Stimulated activated CD4-positive, alpha-beta T cell treated with anti-CD3 and anti-CD28 coated beads, TNF-alpha, amount 100 ng/mL, for 48 hours (primary cell): ENCODE measurements at regions not wholly inside any gene's neighbourhood (a gene's known extent, or its start where the extent isn't known, plus 50 kb on each side); places are given as distances from the start of the nearest gene placed in this dataset.

Experiments used
- DNase-seq, 3 donors: peaks; one replicate each; pipeline ENCODE4 v3.0.0-alpha.2; 2020; ENCODE audit warnings: low read depth in 3 of 3

GRCh38 chr10:111446966-111447365, 370.1 kb downstream of the ADRA2A start:
- no peak for DNase-seq

GRCh38 chr10:111452153-111452552, 375.3 kb downstream of the ADRA2A start:
- DNase-seq, result no peak

- no peak for DNase-seq
Observed at GRCh38 chr10:111455776-111456426, 379.1 kb downstream of the ADRA2A start.

DNA sequence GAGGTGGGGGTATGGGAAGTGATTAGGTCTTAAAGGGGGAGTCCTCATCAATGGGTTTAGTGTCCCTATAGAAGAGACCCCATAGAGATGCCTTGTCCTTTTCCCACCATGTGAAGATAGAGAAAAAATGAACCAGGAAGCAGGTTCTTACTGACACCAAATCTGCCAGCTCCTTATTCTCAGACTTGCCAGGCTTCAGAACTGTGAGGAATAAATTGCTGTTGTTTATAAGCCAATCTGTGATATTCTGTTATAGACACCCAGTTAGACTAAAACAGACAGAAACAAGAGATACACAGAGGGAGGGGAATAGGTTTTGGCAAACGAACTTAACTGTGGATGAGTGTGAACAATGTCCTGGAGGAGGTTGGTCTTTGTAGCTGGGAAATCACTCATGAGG, 381.4 kb downstream of the ADRA2A start:
- DNase-seq, result no peak

GRCh38 chr10:111459967-111460366, 383.1 kb downstream of the ADRA2A start:
- no peak for DNase-seq

- DNase-seq, result no peak
Observed at GRCh38 chr10:111472445-111472844, 395.6 kb downstream of the ADRA2A start.

- DNase-seq, result no peak
Observed at GRCh38 chr10:111473361-111473760, 396.5 kb downstream of the ADRA2A start.

GRCh38 chr10:111474786-111475185, 398.0 kb downstream of the ADRA2A start:
- DNase-seq, result no peak

- DNase-seq, result no peak
Observed at GRCh38 chr10:111475720-111476119, 398.9 kb downstream of the ADRA2A start.

DNA sequence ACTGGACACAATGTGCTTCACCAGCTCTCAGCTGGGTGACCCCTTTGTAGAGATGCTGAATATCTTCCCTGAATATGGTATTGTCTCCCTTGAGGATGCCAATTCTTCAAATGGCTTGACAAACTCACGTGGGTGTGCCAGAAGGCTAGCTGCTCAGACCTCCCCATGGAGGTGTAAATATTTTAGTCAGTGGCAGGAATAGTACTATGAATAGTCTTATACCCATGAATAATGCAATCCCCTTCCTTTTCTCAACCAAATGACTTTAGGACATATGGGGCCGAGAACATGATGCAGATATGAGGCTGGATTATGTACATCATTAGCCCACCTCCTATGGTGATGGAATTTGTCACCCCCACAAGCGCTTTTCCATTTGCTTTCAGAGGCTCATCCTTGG, 401.8 kb downstream of the ADRA2A start:
- DNase-seq, result no peak

DNA sequence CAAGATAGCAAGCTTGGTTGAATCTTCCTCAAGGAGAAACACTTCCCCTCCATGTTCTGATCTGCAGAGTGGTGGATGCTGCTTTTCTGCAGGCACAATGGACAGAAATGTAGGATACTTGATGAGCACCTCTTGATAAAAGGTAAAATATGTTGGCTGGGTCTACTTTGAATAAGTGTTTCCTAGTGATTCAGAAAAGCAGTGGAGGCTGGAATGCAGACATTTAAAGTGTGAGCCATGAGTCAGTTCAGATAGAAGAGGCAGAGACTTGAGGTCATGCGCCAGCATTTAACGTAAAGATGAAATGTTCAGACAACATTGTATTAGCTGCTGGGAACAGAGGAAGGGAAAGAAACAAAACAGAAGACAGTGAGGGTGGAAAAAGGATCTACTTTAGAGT, 403.1 kb downstream of the ADRA2A start:
- DNase-seq, result no peak

DNA sequence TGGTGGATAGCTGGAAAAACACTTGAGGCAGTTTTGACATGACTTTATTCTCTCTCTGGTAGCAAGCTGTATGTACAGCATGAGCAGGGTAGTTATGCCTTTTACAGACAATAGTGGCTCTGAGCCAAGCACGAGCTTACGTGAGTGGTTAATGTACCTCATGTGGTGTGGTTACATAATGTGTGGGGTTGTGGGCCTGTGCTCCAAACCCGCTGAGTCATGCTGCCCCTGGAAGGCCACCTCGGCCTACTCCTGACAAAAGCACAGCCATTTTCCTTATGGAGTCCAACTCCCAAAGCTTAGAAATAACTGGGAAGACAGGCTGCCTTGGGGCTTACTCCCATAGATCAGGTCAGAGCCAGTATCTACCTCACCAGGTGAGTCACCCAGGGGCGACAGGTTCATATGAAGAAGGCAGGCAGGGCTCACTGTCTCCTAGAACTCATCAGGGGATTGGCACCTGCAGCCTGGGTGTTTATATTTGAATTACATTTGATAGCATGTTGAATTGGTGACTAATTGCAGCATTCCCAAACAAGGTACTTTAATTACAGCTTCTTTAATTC, 404.5 kb downstream of the ADRA2A start:
- no peak for DNase-seq

DNA sequence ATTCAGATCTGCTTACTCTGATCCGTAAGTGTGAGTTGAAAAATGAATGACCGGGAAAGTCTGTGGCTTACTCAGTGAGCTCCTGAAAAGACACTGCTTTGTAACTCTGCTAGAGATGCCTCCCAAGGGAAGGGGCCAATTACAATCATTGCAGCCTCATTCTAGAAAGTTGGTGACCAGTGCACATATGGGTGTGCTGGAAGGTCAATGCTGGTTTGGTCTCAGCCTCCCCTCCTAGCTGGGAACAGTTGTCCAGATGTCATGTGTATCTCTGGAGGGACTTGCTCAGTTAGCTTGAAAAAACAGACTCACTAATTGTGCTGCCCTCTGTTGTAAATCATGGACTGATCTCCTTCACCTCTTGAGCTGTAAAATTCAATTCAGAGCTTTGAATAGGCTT, 405.0 kb downstream of the ADRA2A start:
- no peak for DNase-seq

DNA sequence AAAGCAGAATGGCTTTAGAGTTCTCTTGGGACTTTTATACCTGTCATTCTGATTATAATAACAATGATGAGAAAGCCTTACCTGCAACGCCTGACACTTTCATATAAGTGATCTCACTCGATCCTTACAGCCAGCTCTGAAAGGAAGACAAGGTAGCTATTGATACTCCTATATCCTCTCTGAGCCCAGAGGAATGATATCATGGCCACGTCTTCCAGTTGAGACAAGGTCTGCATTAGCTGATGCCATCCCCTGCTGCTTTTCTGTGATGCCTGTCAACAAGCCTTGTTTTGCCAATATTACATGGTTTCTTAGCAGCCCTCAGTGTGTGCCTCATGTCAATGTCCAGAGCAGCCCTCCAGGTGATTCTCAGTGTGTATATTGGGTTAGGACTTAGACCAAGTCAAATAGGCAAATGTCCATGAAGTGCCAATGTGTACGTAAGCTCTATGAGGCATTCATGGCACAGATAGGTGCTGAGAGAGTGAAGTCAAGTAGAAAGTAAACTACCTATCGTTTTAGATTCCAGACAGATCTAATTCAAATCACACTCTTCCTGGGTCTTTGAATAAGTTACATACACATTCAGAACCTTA, 405.9 kb downstream of the ADRA2A start:
- DNase-seq, result no peak

- DNase-seq, result no peak
Observed at GRCh38 chr10:111485767-111486166, 408.9 kb downstream of the ADRA2A start.

- DNase-seq, result no peak
Observed at GRCh38 chr10:111486346-111486745, 409.5 kb downstream of the ADRA2A start.

- no peak for DNase-seq
Observed at GRCh38 chr10:111488668-111489067, 411.8 kb downstream of the ADRA2A start.

DNA sequence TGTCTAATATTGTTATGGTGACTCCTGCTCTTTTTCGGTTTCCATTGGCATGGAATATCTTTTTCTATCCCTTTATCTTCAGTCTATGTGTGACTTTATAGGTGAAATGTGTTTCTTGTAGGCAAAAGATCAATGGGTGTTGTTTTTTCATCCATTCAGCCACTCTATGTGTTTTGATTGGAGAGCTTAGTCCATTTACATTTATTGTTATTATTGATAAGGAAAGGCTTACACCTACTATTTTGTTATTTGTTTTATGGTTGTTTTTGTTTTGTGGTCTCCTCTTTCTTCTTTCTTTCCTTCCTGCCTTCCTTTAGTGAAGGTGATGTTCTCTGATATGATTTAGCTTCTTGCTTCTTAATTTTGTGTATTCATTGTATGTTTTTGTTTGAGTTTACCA, 414.3 kb downstream of the ADRA2A start:
- no peak for DNase-seq

DNA sequence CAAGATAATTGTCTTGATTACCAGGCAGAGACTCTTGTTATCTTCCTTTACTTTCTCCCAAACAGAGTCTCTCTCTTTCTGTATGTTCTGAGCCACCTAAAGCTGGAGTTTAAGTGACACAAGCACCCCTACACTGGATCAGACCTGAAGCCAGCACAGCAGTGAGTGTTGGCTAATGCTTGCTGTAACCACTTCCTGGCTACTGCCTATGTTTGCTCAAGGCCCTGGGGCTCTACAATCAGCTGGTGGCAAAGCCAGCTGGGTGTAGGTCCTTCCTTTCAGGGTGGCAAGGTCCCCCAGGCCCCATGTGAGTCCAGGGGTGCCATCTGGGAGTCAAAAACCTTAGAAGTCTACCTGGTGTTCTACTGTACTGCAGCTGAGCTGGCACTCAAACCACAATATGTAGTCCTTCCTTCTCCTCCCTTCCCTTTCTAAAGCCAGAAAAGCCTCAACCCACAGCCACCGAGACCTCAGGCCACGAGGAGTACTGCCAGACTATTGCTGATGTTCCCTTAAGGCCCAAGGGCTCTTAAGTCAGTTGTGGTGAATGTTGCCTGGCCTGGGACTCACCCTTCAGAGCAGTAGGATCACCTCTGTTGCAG, 416.3 kb downstream of the ADRA2A start:
- DNase-seq, result no peak

GRCh38 chr10:111498560-111498959, 421.7 kb downstream of the ADRA2A start:
- DNase-seq, result no peak

DNA sequence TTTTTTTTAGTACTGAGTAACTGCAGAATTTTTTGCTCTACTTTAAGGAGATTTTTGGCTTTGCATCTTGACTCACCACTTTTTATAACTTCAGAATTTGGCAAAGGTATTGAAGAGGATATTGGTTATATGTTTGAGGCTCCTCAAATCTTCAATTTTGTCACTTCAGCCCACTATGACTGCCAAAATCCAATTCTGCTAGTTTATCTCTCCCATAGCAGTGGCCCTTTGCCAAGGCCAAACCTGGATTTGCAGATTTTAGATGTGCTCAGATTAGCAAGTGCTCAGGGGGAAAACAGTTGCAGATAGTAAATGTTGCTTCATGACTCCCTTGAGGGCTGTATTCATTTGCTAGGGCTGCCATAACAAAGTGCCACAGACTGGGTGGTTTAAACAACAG, 427.5 kb downstream of the ADRA2A start:
- DNase-seq, result no peak

DNA sequence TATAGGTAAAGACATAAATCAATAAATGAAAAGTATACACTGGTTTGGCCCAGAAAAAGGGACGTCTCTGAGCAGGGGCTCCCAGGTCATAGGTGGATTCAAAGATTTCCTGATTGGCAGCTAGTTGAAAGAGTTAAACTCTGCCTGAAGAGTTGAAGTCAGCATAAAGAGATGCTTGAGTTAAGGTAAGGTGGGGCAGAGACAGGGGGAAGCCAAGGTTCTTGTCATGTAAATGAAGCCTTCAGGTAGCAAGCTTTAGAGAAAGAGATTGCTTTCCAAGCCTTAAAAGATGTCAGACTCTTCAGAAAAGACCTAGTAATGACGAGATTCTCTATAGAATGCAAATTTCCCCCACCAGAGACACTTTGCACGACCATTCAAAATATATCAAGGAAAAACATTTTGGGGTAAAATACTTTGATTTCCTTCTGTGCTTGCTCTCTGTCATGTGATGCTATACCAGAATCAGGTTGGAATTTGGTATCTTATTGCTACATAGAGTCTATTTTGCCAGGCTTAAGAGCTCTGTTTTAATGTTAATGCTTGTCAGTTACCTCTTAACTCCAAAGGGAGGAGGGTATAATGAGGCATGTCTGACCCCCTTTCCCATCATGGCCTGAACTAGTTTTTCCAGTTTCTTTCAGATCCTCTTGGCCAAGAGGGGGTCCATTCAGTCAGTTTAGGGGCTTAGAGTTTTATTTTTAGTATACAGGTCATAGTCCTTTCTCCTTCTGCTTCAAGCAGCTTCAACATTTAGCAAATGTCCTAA, 429.6 kb downstream of the ADRA2A start:
- no peak for DNase-seq
